Fibroblast of villous mesenchyme (primary cell): ENCODE measurements at regions not wholly inside any gene's neighbourhood (a gene's known extent, or its start where the extent isn't known, plus 50 kb on each side); places are given as distances from the start of the nearest gene placed in this dataset.

Experiments used
- DNase-seq: peaks from one replicate; pipeline ENCODE4 v3.0.0-alpha.2; 2010; ENCODE audit warnings: low read depth
- H3K4me3 ChIP-seq: 2 replicates; pipeline ENCODE4 v1.5.1; 2011; ENCODE audit warnings: low read depth, mild to moderate bottlenecking, low read length
- TF ChIP-seq, protein P1 (sequence below): IDR thresholded peaks from 2 replicates; pipeline ENCODE4 v1.5.1; 2012; ENCODE audit warnings: low read depth, mild to moderate bottlenecking, low read length; ENCODE audit not compliant: insufficient read depth

GRCh38 chr4:117626664-117627063, 407.6 kb upstream of the NDST3 start:
- H3K4me3 ChIP-seq = no peak overlapping the region
- TF ChIP-seq, protein P1, sequence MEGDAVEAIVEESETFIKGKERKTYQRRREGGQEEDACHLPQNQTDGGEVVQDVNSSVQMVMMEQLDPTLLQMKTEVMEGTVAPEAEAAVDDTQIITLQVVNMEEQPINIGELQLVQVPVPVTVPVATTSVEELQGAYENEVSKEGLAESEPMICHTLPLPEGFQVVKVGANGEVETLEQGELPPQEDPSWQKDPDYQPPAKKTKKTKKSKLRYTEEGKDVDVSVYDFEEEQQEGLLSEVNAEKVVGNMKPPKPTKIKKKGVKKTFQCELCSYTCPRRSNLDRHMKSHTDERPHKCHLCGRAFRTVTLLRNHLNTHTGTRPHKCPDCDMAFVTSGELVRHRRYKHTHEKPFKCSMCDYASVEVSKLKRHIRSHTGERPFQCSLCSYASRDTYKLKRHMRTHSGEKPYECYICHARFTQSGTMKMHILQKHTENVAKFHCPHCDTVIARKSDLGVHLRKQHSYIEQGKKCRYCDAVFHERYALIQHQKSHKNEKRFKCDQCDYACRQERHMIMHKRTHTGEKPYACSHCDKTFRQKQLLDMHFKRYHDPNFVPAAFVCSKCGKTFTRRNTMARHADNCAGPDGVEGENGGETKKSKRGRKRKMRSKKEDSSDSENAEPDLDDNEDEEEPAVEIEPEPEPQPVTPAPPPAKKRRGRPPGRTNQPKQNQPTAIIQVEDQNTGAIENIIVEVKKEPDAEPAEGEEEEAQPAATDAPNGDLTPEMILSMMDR = no peak
- no peak for DNase-seq

GRCh38 chr4:117634716-117635115, 399.6 kb upstream of the NDST3 start:
- TF ChIP-seq, protein P1 = no peak
- no peak overlapping the region for H3K4me3 ChIP-seq
- no peak for DNase-seq

DNA sequence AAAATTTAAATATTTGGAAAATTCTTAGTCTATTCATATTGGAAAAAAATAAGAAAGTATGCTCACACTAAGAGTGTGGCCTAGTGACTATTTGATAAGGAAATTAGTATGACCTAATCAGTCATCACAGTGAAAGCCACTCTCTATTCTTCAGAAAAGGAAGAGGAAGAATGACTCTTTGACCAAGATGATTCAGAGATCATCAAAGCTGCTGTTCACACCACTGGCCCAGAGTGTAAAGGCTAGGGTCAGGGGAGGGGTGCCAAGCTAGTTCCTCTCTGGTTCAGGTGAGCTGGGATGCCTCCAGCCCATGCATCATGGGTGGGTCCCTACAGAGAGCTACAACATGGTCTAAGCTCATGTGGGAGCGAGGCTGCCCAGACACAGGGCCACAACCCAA, 396.9 kb upstream of the NDST3 start:
- no peak overlapping the region for H3K4me3 ChIP-seq
- TF ChIP-seq, protein P1 = no peak
- no peak for DNase-seq

GRCh38 chr4:117640836-117641235, 393.4 kb upstream of the NDST3 start:
- TF ChIP-seq, protein P1 = no peak
- DNase-seq = no peak
- no peak overlapping the region for H3K4me3 ChIP-seq

DNA sequence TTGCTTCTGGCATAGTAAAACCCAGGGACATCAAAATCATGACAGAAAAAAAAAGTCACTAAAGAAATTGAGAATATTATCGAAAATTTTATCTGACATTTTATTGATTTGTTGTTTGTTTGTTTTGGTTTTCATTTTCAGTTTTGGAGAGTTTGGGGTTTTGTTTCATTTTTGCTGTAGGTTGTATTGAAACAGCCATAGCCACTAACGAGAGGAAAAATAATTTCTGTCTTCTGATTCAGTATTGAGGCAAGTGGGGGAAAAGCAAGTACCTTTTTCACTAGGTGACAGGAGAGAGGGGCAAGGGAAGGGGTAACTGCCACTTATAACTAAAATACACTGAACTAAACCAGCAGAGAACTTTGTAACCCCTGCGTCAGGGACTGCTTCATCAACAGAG, 392.8 kb upstream of the NDST3 start:
- H3K4me3 ChIP-seq = no peak overlapping the region
- TF ChIP-seq, protein P1 = no peak
- no peak for DNase-seq

DNA sequence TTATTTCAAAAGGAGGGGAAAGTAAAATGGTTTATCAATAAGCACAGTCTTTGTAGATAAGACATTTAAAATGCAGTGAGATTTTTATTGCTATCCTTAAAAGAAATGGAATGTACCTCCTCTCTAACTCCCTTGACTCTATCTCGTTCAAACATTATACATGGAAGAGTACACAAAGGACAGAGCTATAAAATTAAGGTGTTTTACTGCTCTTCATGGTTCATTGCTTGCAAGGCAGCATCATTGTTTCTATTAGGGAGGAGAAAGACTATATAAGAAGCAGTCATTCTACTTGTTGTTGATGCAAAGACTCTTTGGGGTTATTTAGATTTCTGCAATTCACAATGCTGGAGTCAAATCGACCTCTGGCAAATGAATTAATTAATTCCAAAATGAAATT, 380.2 kb upstream of the NDST3 start:
- TF ChIP-seq, protein P1 = no peak
- H3K4me3 ChIP-seq = no peak overlapping the region
- DNase-seq = no peak

GRCh38 chr4:117660668-117661067, 373.6 kb upstream of the NDST3 start:
- TF ChIP-seq, protein P1 = no peak
- no peak overlapping the region for H3K4me3 ChIP-seq
- no peak for DNase-seq
